WTC11 (cell line): ENCODE measurements at regions not wholly inside any gene's neighbourhood (a gene's known extent, or its start where the extent isn't known, plus 50 kb on each side); places are given as distances from the start of the nearest gene placed in this dataset.

Source experiments
- ATAC-seq: fragments of 200-7000 bp; cut with Tn5 transposase; 2 replicates; pipeline ENCODE4 v1.10.0; 2021; ENCODE audit warnings: mild to moderate bottlenecking, moderate library complexity
- CTCF ChIA-PET: fragments of 300-600 bp; sonication (Branson Sonifier 250); formaldehyde crosslinking; loops from one replicate; lab custom pipeline; 2021; ENCODE audit warnings: antibody characterized with exemption; lab: Charles Lee
- POLR2A ChIA-PET: fragments of 350-600 bp; sonication (Branson Sonifier 250); formaldehyde crosslinking; loops from one replicate; lab custom pipeline; 2021; ENCODE audit warnings: antibody characterized with exemption; lab: Charles Lee
- DNase-seq: peaks from one replicate; pipeline ENCODE4 v3.0.0; 2021; ENCODE audit warnings: low spot score
- H3K27ac Mint-ChIP-seq: 2 replicates; pipeline ENCODE4 v1.8.0; 2021; ENCODE audit warnings: mixed read lengths
- H3K27me3 Mint-ChIP-seq: 2 replicates; pipeline ENCODE4 v1.8.0; 2021; ENCODE audit warnings: low read depth, mild to moderate bottlenecking, moderate library complexity, mixed read lengths
- H3K36me3 Mint-ChIP-seq: 2 replicates; pipeline ENCODE4 v1.8.0; 2021; ENCODE audit warnings: mixed read lengths
- H3K4me1 Mint-ChIP-seq: 2 replicates; pipeline ENCODE4 v1.8.0; 2022; ENCODE audit warnings: mixed read lengths
- H3K4me3 Mint-ChIP-seq: 2 replicates; pipeline ENCODE4 v1.8.0; 2021; ENCODE audit warnings: mild to moderate bottlenecking, moderate library complexity, mixed read lengths
- H3K9me3 Mint-ChIP-seq: 2 replicates; pipeline ENCODE4 v1.8.0; 2021; ENCODE audit warnings: mixed read lengths
- ATF2 ChIP-seq: sonication (generic); formaldehyde crosslinking; IDR thresholded peaks from 2 replicates; pipeline ENCODE4 v1.8.1; 2022; ENCODE audit warnings: low read depth, missing genetic modification reagents, borderline replicate concordance
- ATF3 ChIP-seq: sonication (generic); formaldehyde crosslinking; conservative IDR thresholded peaks from 2 replicates; pipeline ENCODE4 v1.8.1; 2022; ENCODE audit warnings: mild to moderate bottlenecking, missing genetic modification reagents
- CBFB ChIP-seq: sonication (generic); formaldehyde crosslinking; IDR thresholded peaks from 2 replicates; pipeline ENCODE4 v1.8.1; 2022; ENCODE audit warnings: mild to moderate bottlenecking, low read depth, missing genetic modification reagents
- CDX4 ChIP-seq: fragments of 250-450 bp; sonication (Bioruptor Pico); IDR thresholded peaks from 2 replicates; pipeline ENCODE4 v1.9.0; 2021; ENCODE audit warnings: moderate library complexity, mild to moderate bottlenecking, inconsistent platforms, borderline replicate concordance
- CREM ChIP-seq: sonication (generic); formaldehyde crosslinking; IDR thresholded peaks from 2 replicates; pipeline ENCODE4 v1.8.1; 2022; ENCODE audit warnings: mild to moderate bottlenecking, missing genetic modification reagents, moderate library complexity
- CTCF ChIP-seq: fragments of 200-600 bp; IDR thresholded peaks from 2 replicates; pipeline ENCODE4 v1.8.0; 2022; ENCODE audit warnings: antibody characterized with exemption
- IRF1 ChIP-seq: sonication (generic); formaldehyde crosslinking; IDR thresholded peaks from 2 replicates; pipeline ENCODE4 v1.8.0; 2023; ENCODE audit warnings: missing genetic modification reagents
- JAZF1 ChIP-seq: fragments of 250-450 bp; sonication (Bioruptor Pico); IDR thresholded peaks from 2 replicates; pipeline ENCODE4 v1.9.0; 2021; ENCODE audit warnings: moderate library complexity, mild to moderate bottlenecking, inconsistent platforms
- MAX ChIP-seq: sonication (generic); formaldehyde crosslinking; IDR thresholded peaks from 2 replicates; pipeline ENCODE4 v1.8.0; 2022; ENCODE audit warnings: mild to moderate bottlenecking, missing genetic modification reagents
- NFYB ChIP-seq: sonication (generic); formaldehyde crosslinking; conservative IDR thresholded peaks from 2 replicates; pipeline ENCODE4 v1.8.0; 2022; ENCODE audit warnings: low read depth, missing genetic modification reagents
- NR1H2 ChIP-seq: sonication (generic); formaldehyde crosslinking; IDR thresholded peaks from 2 replicates; pipeline ENCODE4 v1.9.0; 2021; ENCODE audit warnings: mild to moderate bottlenecking, moderate library complexity, missing genetic modification reagents
- NR3C1 ChIP-seq: sonication (generic); formaldehyde crosslinking; conservative IDR thresholded peaks from 2 replicates; pipeline ENCODE4 v1.8.1; 2023; ENCODE audit warnings: low read depth, mild to moderate bottlenecking, missing genetic modification reagents
- PREB ChIP-seq: sonication (generic); formaldehyde crosslinking; IDR thresholded peaks from 2 replicates; pipeline ENCODE4 v1.8.1; 2022; ENCODE audit warnings: mild to moderate bottlenecking, missing genetic modification reagents, moderate library complexity, borderline replicate concordance
- SOX15 ChIP-seq: fragments of 250-450 bp; sonication (Bioruptor Pico); IDR thresholded peaks from 2 replicates; pipeline ENCODE4 v1.9.0; 2021; ENCODE audit warnings: mild to moderate bottlenecking
- STAT6 ChIP-seq: sonication (generic); formaldehyde crosslinking; conservative IDR thresholded peaks from 2 replicates; pipeline ENCODE4 v1.8.1; 2023; ENCODE audit warnings: mild to moderate bottlenecking, low read depth, missing genetic modification reagents, moderate library complexity
- TP53 ChIP-seq: sonication (generic); formaldehyde crosslinking; IDR thresholded peaks from 2 replicates; pipeline ENCODE4 v1.8.1; 2023; ENCODE audit warnings: mild to moderate bottlenecking, missing genetic modification reagents
- USF2 ChIP-seq: sonication (generic); formaldehyde crosslinking; IDR thresholded peaks from 2 replicates; pipeline ENCODE4 v1.8.1; 2023; ENCODE audit warnings: mild to moderate bottlenecking, missing genetic modification reagents, moderate library complexity
- ZBTB21 ChIP-seq: sonication (generic); formaldehyde crosslinking; IDR thresholded peaks from 2 replicates; pipeline ENCODE4 v1.8.1; 2023; ENCODE audit warnings: mild to moderate bottlenecking, missing genetic modification reagents, borderline replicate concordance
- ZNF121 ChIP-seq: sonication (generic); formaldehyde crosslinking; IDR thresholded peaks from 2 replicates; pipeline ENCODE4 v1.8.0; 2023; ENCODE audit warnings: missing genetic modification reagents
- ZNF263 ChIP-seq: sonication (generic); formaldehyde crosslinking; IDR thresholded peaks from 2 replicates; pipeline ENCODE4 v1.8.1; 2022; ENCODE audit warnings: low read depth, mild to moderate bottlenecking, moderate library complexity, missing genetic modification reagents
- ZNF317 ChIP-seq: sonication (generic); formaldehyde crosslinking; IDR thresholded peaks from 2 replicates; pipeline ENCODE4 v1.8.1; 2023; ENCODE audit warnings: low read depth, mild to moderate bottlenecking, moderate library complexity, missing genetic modification reagents, borderline replicate concordance
- ZNF671 ChIP-seq: fragments of 250-450 bp; sonication (Bioruptor Pico); IDR thresholded peaks from 2 replicates; pipeline ENCODE4 v1.8.0; 2021; ENCODE audit warnings: mild to moderate bottlenecking

- ATAC-seq = no peak
- Mint-ChIP-seq H3K4me3 (no peak overlapping the region), H3K9me3 (peaks cover 14% of the 10 kb centered on the region), H3K4me1 (peaks cover 36% of the 10 kb centered on the region), H3K27ac (no peak overlapping the region), H3K27me3 (no peaks in the 10 kb centered on the region), H3K36me3 (no peaks in the 10 kb centered on the region)
- DNase-seq = no peak
- ChIA-PET POLR2A (no interaction called here), CTCF (no interaction called here)
- TF ChIP-seq CDX4 (CRISPR knock-in tag) (no peak), MAX (no peak), NR1H2 (CRISPR knock-in tag) (no peak), ZNF263 (CRISPR knock-in tag) (no peak), CBFB (CRISPR knock-in tag) (no peak), ATF3 (CRISPR knock-in tag) (no peak), ZNF317 (CRISPR knock-in tag) (no peak), ZNF121 (CRISPR knock-in tag) (no peak), NFYB (CRISPR knock-in tag) (no peak), USF2 (no peak), NR3C1 (CRISPR knock-in tag) (no peak), PREB (CRISPR knock-in tag) (no peak), IRF1 (no peak), ZBTB21 (CRISPR knock-in tag) (no peak), STAT6 (CRISPR knock-in tag) (no peak), CREM (no peak)
Observed at GRCh38 chr3:24686808-24687207, 192.2 kb upstream of the THRB start.

GRCh38 chr3:24687671-24688070 lies 193.0 kb upstream of the THRB start:
- Mint-ChIP-seq H3K4me3 (no peak overlapping the region), H3K27ac (no peak overlapping the region), H3K27me3 (no peaks in the 10 kb centered on the region), H3K4me1 (peaks cover 36% of the 10 kb centered on the region), H3K36me3 (no peaks in the 10 kb centered on the region), H3K9me3 (peaks cover 14% of the 10 kb centered on the region)
- no peak for DNase-seq
- TF ChIP-seq CDX4 (CRISPR knock-in tag) (no peak), ATF3 (CRISPR knock-in tag) (no peak), ZNF671 (CRISPR knock-in tag) (no peak), MAX (no peak), IRF1 (no peak), SOX15 (no peak), TP53 (CRISPR knock-in tag) (no peak), CTCF (no peak), ATF2 (CRISPR knock-in tag) (no peak), JAZF1 (CRISPR knock-in tag) (no peak), NFYB (CRISPR knock-in tag) (no peak)
- ATAC-seq = no peak
- ChIA-PET POLR2A (no interaction called here), CTCF (no interaction called here)
